SU-DHL-6 (cell line): ENCODE measurements at regions not wholly inside any gene's neighbourhood (a gene's known extent, or its start where the extent isn't known, plus 50 kb on each side); places are given as distances from the start of the nearest gene placed in this dataset.

Experiments used
- H2AFZ ChIP-seq: fragments of 200-600 bp; sonication (generic); 2 replicates; pipeline ENCODE4 v1.6.1; 2014; ENCODE audit warnings: low read depth, mild to moderate bottlenecking, moderate library complexity, mixed read lengths, antibody characterized with exemption, low read length; ENCODE audit not compliant: severe bottlenecking
- H3F3A ChIP-seq: fragments of 200-600 bp; shearing (Covaris generic); 2 replicates; pipeline ENCODE4 v1.6.0; 2016; ENCODE audit warnings: antibody characterized with exemption, mild to moderate bottlenecking; ENCODE audit not compliant: insufficient read depth
- H3K27ac ChIP-seq: fragments of 200-600 bp; sonication (generic); 2 replicates; pipeline ENCODE4 v1.5.1; 2016; ENCODE audit warnings: low read depth, mild to moderate bottlenecking, low read length, moderate library complexity, mixed read lengths
- H3K27me3 ChIP-seq: fragments of 200-600 bp; sonication (generic), shearing (Covaris generic); 2 replicates; pipeline ENCODE4 v1.6.0; 2014; ENCODE audit warnings: mild to moderate bottlenecking, low read length
- H3K36me3 ChIP-seq: fragments of 200-600 bp; sonication (generic); 2 replicates; pipeline ENCODE4 v1.6.1; 2014; ENCODE audit warnings: mild to moderate bottlenecking, low read length, mixed read lengths
- H3K4me2 ChIP-seq: fragments of 300-600, 200-600 bp; shearing (Covaris generic), sonication (generic); 2 replicates; pipeline ENCODE4 v1.6.0; 2014; ENCODE audit warnings: low read length, low read depth, mild to moderate bottlenecking; ENCODE audit not compliant: poor library complexity, severe bottlenecking
- H3K4me3 ChIP-seq: fragments of 200-600 bp; sonication (generic); 2 replicates; pipeline ENCODE4 v1.5.1; 2014; ENCODE audit warnings: antibody characterized with exemption, low read length, mild to moderate bottlenecking, mixed read lengths; ENCODE audit not compliant: insufficient read depth, poor library complexity, severe bottlenecking
- H3K79me2 ChIP-seq: fragments of 200-600 bp; sonication (generic); 2 replicates; pipeline ENCODE4 v1.6.1; 2014; ENCODE audit warnings: mild to moderate bottlenecking, low read length, moderate library complexity; ENCODE audit not compliant: insufficient read depth
- H3K9ac ChIP-seq: fragments of 200-600 bp; sonication (generic); 2 replicates; pipeline ENCODE4 v1.7.0; 2014; ENCODE audit warnings: mild to moderate bottlenecking, low read length
- H3K9me2 ChIP-seq: fragments of 200-600 bp; sonication (generic); replicated peaks from 2 replicates; pipeline ENCODE4 v1.6.1; 2014; ENCODE audit warnings: low read length; ENCODE audit not compliant: insufficient read depth
- H3K9me3 ChIP-seq: fragments of 200-600 bp; sonication (generic); 2 replicates; pipeline ENCODE4 v1.6.1; 2014; ENCODE audit warnings: low read length, mixed read lengths; ENCODE audit not compliant: insufficient read depth
- H4K20me1 ChIP-seq: fragments of 200-600 bp; sonication (generic); 2 replicates; pipeline ENCODE4 v1.6.1; 2014; ENCODE audit warnings: low read depth, mild to moderate bottlenecking, antibody characterized with exemption, low read length, moderate library complexity, mixed read lengths
- CTCF ChIP-seq: fragments of 200-600 bp; sonication (generic); IDR thresholded peaks from one replicate; pipeline ENCODE4 v1.5.1; 2017; ENCODE audit warnings: antibody characterized with exemption, mild to moderate bottlenecking, low read length, moderate library complexity; ENCODE audit not compliant: insufficient read depth, poor library complexity, severe bottlenecking
- EZH2phosphoT487 ChIP-seq: fragments of 200-600 bp; sonication (generic), shearing (Covaris generic); conservative IDR thresholded peaks from 2 replicates; pipeline ENCODE4 v1.6.1; 2018; ENCODE audit warnings: mild to moderate bottlenecking, antibody characterized with exemption, low read length, moderate library complexity, mixed read lengths

- Histone ChIP-seq H3F3A (no peaks in the 10 kb centered on the region), H3K27ac (no peak overlapping the region)
Measured at GRCh38 chr2:163802284-163802683, 66.5 kb upstream of the FIGN start.

GRCh38 chr2:163801486-163801885 lies 65.7 kb upstream of the FIGN start:
- Histone ChIP-seq H4K20me1 (no peaks in the 10 kb centered on the region), H3K9me2 (no peaks in the 10 kb centered on the region; the same call in 1 of the 2 replicates), H3F3A (no peaks in the 10 kb centered on the region), H3K4me3 (no peak overlapping the region), H3K9ac (no peak overlapping the region), H3K79me2 (no peaks in the 10 kb centered on the region), H3K4me2 (no peak overlapping the region), H3K9me3 (no peaks in the 10 kb centered on the region), H3K27ac (no peak overlapping the region), H3K27me3 (no peaks in the 10 kb centered on the region), H2AFZ (no peak overlapping the region), H3K36me3 (no peaks in the 10 kb centered on the region)
- TF ChIP-seq EZH2phosphoT487 (no peak), CTCF (no peak)

More at GRCh38 chr2:163802284-163802683, 66.5 kb upstream of the FIGN start:
- H3K9me3 ChIP-seq, result no peaks in the 10 kb centered on the region
- no peaks in the 10 kb centered on the region for H3K79me2 ChIP-seq
- no peaks in the 10 kb centered on the region; the same call in 1 of the 2 replicates for H3K9me2 ChIP-seq
- H3K4me2 ChIP-seq, result no peak overlapping the region
- H3K4me3 ChIP-seq, result no peak overlapping the region
- no peak overlapping the region for H3K9ac ChIP-seq
- H3K36me3 ChIP-seq, result no peaks in the 10 kb centered on the region
- no peaks in the 10 kb centered on the region for H4K20me1 ChIP-seq
- no peak for TF ChIP-seq CTCF
- TF ChIP-seq EZH2phosphoT487, result no peak
- H2AFZ ChIP-seq, result no peak overlapping the region
- no peaks in the 10 kb centered on the region for H3K27me3 ChIP-seq

GRCh38 chr2:163800951-163801381 lies 65.2 kb upstream of the FIGN start:
- H3K9ac ChIP-seq, result no peak overlapping the region
- H3K79me2 ChIP-seq, result no peaks in the 10 kb centered on the region
- H3F3A ChIP-seq, result no peaks in the 10 kb centered on the region

GRCh38 chr2:163799807-163800206 lies 64.0 kb upstream of the FIGN start:
- no peak overlapping the region for H3K9ac ChIP-seq
- H4K20me1 ChIP-seq, result no peaks in the 10 kb centered on the region
- no peak overlapping the region for H3K4me2 ChIP-seq
- no peak overlapping the region for H2AFZ ChIP-seq
- H3K27me3 ChIP-seq, result no peaks in the 10 kb centered on the region
- H3K4me3 ChIP-seq, result no peak overlapping the region
- H3K27ac ChIP-seq, result no peak overlapping the region
- H3K9me2 ChIP-seq, result no peaks in the 10 kb centered on the region; the same call in 1 of the 2 replicates
- H3F3A ChIP-seq, result no peaks in the 10 kb centered on the region
- TF ChIP-seq EZH2phosphoT487 (no peak), CTCF (no peak)
- H3K79me2 ChIP-seq, result no peaks in the 10 kb centered on the region
- H3K36me3 ChIP-seq, result no peaks in the 10 kb centered on the region
- H3K9me3 ChIP-seq, result no peaks in the 10 kb centered on the region

More at GRCh38 chr2:163800951-163801381, 65.2 kb upstream of the FIGN start:
- TF ChIP-seq EZH2phosphoT487, result no peak
- Histone ChIP-seq H3K4me2 (no peak overlapping the region), H3K9me2 (no peaks in the 10 kb centered on the region; the same call in 1 of the 2 replicates), H3K9me3 (no peaks in the 10 kb centered on the region), H4K20me1 (no peaks in the 10 kb centered on the region), H3K27ac (no peak overlapping the region), H3K4me3 (no peak overlapping the region), H3K27me3 (no peaks in the 10 kb centered on the region), H2AFZ (no peak overlapping the region), H3K36me3 (no peaks in the 10 kb centered on the region)
